Endothelial cell of umbilical vein (primary cell): ENCODE measurements at regions not wholly inside any gene's neighbourhood (a gene's known extent, or its start where the extent isn't known, plus 50 kb on each side); places are given as distances from the start of the nearest gene placed in this dataset.

Source experiments
- BruUV-seq: library from RNA; stranded (reverse); fragments of 400-500 nt; replicated peaks from 2 replicates; lab custom pipeline; 2021; lab: Mats Ljungman, UMichigan
- CTCF ChIA-PET: fragments of 300-600, 350-600 bp; sonication (Branson Sonifier 250); formaldehyde crosslinking; loops from one replicate; lab custom pipeline; 2021; ENCODE audit warnings: antibody characterized with exemption, inconsistent platforms; lab: Charles Lee
- POLR2A ChIA-PET: fragments of 300-600, 350-600 bp; sonication (Branson Sonifier 250); formaldehyde crosslinking; loops from one replicate; lab custom pipeline; 2021; ENCODE audit warnings: antibody characterized with exemption, inconsistent platforms; lab: Charles Lee
- DNase-seq: peaks from one replicate; pipeline ENCODE4 v3.0.0-alpha.2; 2011; ENCODE audit warnings: low read depth, low spot score
- FAIRE-seq: peaks from 2 replicates; lab custom pipeline; 2011; peaks lifted over from hg19 to GRCh38; lab: Jason Lieb, UNC
- H2AFZ ChIP-seq: 2 replicates; pipeline ENCODE4 v1.6.0; 2012; ENCODE audit warnings: low read depth, low read length, control low read depth, inconsistent platforms
- H3K27ac ChIP-seq: 2 replicates; pipeline ENCODE4 v1.5.1; 2011; ENCODE audit warnings: low read depth, mild to moderate bottlenecking, control low read depth, low read length, moderate library complexity; ENCODE audit not compliant: insufficient read depth
- H3K27me3 ChIP-seq, 2 experiments: 2 replicates each; pipeline versions ENCODE4 v1.6.0 to v1.6.1; 2011; ENCODE audit warnings: low read length in 2 of 2, mixed read lengths in 1 of 2; ENCODE audit not compliant: control insufficient read depth in 2 of 2, insufficient read depth in 2 of 2
- H3K36me3 ChIP-seq, 2 experiments: 2 replicates in 1 of 2; 3 replicates in 1 of 2; pipeline ENCODE4 v1.5.1; 2011; ENCODE audit warnings: low read length in 2 of 2, mild to moderate bottlenecking in 1 of 2, moderate library complexity in 1 of 2; ENCODE audit not compliant: control insufficient read depth in 2 of 2, insufficient read depth in 2 of 2; ENCODE audit errors: extremely low read depth in 1 of 2
- H3K4me1 ChIP-seq: 3 replicates; pipeline ENCODE4 v1.5.1; 2011; ENCODE audit warnings: mild to moderate bottlenecking, low read length; ENCODE audit not compliant: control insufficient read depth, insufficient read depth; ENCODE audit errors: extremely low read depth
- H3K4me2 ChIP-seq: 2 replicates; pipeline ENCODE4 v1.6.1; 2011; ENCODE audit warnings: low read length, control low read depth, mixed read lengths; ENCODE audit not compliant: insufficient read depth
- H3K4me3 ChIP-seq, 3 experiments: fragments of 200-600 bp in 1 of 3; sonication (generic), shearing (Covaris generic) in 1 of 3; replicated peaks in 1 of 3; 2 replicates each; pipeline ENCODE4 v1.5.1; 2011 to 2016; ENCODE audit warnings: control low read depth in 3 of 3, low read length in 3 of 3, mild to moderate bottlenecking in 2 of 3, inconsistent platforms in 1 of 3, low read depth in 1 of 3, moderate library complexity in 1 of 3; ENCODE audit not compliant: insufficient read depth in 1 of 3
- H3K79me2 ChIP-seq: 2 replicates; pipeline ENCODE4 v1.6.0; 2012; ENCODE audit warnings: low read length, inconsistent platforms; ENCODE audit not compliant: control insufficient read depth, insufficient read depth
- H3K9ac ChIP-seq: replicated peaks from 2 replicates; pipeline ENCODE3; 2011; ENCODE audit warnings: low read length, control low read depth; ENCODE audit not compliant: insufficient read depth; ENCODE audit errors: extremely low read depth
- H3K9me1 ChIP-seq: replicated peaks from 3 replicates; pipeline ENCODE4 v1.6.0; 2011; ENCODE audit warnings: mild to moderate bottlenecking, low read length; ENCODE audit not compliant: control insufficient read depth, insufficient read depth; ENCODE audit errors: extremely low read depth
- H3K9me3 ChIP-seq: replicated peaks from 2 replicates; pipeline ENCODE4 v1.5.1; 2012; ENCODE audit warnings: low read length, inconsistent platforms; ENCODE audit not compliant: control insufficient read depth, insufficient read depth
- H4K20me1 ChIP-seq: replicated peaks from 2 replicates; pipeline ENCODE3; 2011; ENCODE audit warnings: mild to moderate bottlenecking, low read length; ENCODE audit not compliant: control insufficient read depth, insufficient read depth; ENCODE audit errors: extremely low read depth
- MYC ChIP-seq: IDR thresholded peaks from one replicate; pipeline ENCODE4 v1.6.1; 2011; ENCODE audit warnings: mild to moderate bottlenecking, low read depth, low read length
- POLR2A ChIP-seq: IDR thresholded peaks from 2 replicates; pipeline ENCODE4 v1.6.1; 2012; ENCODE audit warnings: low read depth, mild to moderate bottlenecking, control low read depth, low read length
- POLR2AphosphoS5 ChIP-seq: IDR thresholded peaks from 2 replicates; pipeline ENCODE4 v1.6.1; 2012; ENCODE audit warnings: low read depth, mild to moderate bottlenecking, control low read depth, low read length, moderate library complexity; ENCODE audit not compliant: insufficient read depth
- dilution Hi-C: fragments of 300-500 bp; cut with MboI; formaldehyde crosslinking; loops from one replicate; pipeline ENCODE4 v1.15.0; 2019; ENCODE audit warnings: low sequenced_read_pairs; ENCODE audit not compliant: extremely low pct_ligation_motif_present
- intact Hi-C: fragments of 100-400 bp; cut with micrococcal nuclease; formaldehyde crosslinking; loops from one replicate; pipeline ENCODE4 v1.10.0; 2022

DNA sequence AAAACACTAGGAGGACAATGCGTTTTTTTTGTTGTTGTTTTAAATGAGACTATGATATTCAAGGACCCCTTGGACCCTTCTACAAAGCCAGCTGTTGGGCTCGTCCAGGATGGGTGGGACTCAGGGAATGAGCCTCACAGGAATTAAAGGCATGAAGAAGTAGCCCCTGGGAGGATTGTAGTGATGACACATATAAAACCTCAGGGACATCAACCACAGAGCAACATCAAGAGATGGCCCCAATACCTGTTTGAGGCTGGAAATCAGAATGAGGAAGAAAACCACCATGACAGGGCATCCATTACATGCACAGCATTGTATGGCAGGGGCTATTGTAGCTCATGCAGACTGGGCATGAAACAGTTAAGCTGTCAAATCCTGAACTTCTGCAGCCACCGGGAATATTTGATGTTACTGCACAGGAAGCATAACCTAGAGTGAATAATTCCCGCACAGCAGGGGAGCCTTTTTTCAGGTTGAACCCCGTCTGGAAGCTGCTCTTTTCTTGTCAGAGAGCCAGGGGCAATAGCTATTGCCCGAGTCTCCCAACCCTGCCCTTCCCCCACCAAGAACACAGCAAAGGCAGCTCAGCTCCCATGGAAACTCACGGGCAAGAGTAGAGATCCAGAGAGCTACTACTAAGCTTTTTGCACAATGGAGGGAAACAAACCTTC lies 140.2 kb upstream of the FGGY start:
- no peak overlapping the region for H3K27ac ChIP-seq
- FAIRE-seq, result no peak

DNA sequence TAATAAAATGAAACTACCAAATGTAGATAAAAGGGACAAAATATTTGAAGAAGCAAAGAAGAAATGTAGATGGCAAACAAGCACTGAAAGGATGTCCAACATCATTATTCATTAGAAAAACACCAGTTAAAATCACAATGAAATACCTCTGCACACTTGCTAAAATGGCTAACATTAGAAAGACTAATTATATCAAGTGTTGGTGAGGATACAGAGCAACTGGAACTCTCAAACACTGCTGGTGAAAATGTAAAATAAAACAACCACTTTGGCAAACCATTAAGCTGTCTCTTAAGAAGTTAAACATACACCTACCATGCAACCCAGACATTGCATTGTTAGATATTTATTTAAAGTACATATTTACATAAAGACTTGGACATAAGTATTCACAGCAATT lies 138.6 kb upstream of the FGGY start:
- intact Hi-C loops, result loop anchor here (10.0 kb wide), 2 partner anchors 266 to 326 kb away; no protein-coding TSS in a partner anchor
- CTCF ChIA-PET, result no interaction called here

More for the DNA sequence above, 140.2 kb upstream of the FGGY start:
- POLR2A ChIA-PET, result no interaction called here
- dilution Hi-C loops (no loop called here), intact Hi-C loops (loop anchor here (10.0 kb wide), 2 partner anchors 268 to 328 kb away; no protein-coding TSS in a partner anchor)
- Histone ChIP-seq H4K20me1 (no peaks in the 10 kb centered on the region), H3K9ac (no peak overlapping the region), H3K4me2 (no peak overlapping the region), H3K27me3 (no peaks in the 10 kb centered on the region), H3K4me3 (no peak overlapping the region), H2AFZ (no peak overlapping the region), H3K36me3 (no peaks in the 10 kb centered on the region), H3K79me2 (no peaks in the 10 kb centered on the region), H3K4me1 (peaks cover 15% of the 10 kb centered on the region), H3K9me3 (peaks cover 2% of the 10 kb centered on the region), H3K9me1 (no peaks in the 10 kb centered on the region)
- no peak for TF ChIP-seq POLR2A
- no peak for TF ChIP-seq POLR2AphosphoS5
- CTCF ChIA-PET, result interaction anchor here (1.8 kb wide), 1 partner anchor 543 kb away, joined by 8 read pairs; no protein-coding TSS in a partner anchor
- no TSS peak for BruUV-seq
- peak; percentile 26 for DNase-seq

More for the DNA sequence above, 138.6 kb upstream of the FGGY start:
- Histone ChIP-seq H3K4me1 (peaks cover 4% of the 10 kb centered on the region), H2AFZ (no peak overlapping the region), H4K20me1 (no peaks in the 10 kb centered on the region), H3K4me2 (no peak overlapping the region), H3K4me3 (no peak overlapping the region), H3K79me2 (no peaks in the 10 kb centered on the region), H3K27ac (no peak overlapping the region), H3K36me3 (no peaks in the 10 kb centered on the region), H3K9ac (no peak overlapping the region), H3K9me3 (peaks cover 2% of the 10 kb centered on the region), H3K27me3 (no peaks in the 10 kb centered on the region), H3K9me1 (no peaks in the 10 kb centered on the region)
- DNase-seq (no peak), FAIRE-seq (no peak)
- POLR2A ChIA-PET, result no interaction called here
- BruUV-seq, result no TSS peak
- dilution Hi-C loops, result no loop called here
- no peak for TF ChIP-seq MYC
